ENCODE measurements at regions not wholly inside any gene's neighbourhood (a gene's known extent, or its start where the extent isn't known, plus 50 kb on each side); places are given as distances from the start of the nearest gene placed in this dataset.
"Not testable (repeated sequence)": the region's sequence is repeated elsewhere in the genome, so short reads cannot be mapped to it uniquely, and the experiment has no call there.

DNA sequence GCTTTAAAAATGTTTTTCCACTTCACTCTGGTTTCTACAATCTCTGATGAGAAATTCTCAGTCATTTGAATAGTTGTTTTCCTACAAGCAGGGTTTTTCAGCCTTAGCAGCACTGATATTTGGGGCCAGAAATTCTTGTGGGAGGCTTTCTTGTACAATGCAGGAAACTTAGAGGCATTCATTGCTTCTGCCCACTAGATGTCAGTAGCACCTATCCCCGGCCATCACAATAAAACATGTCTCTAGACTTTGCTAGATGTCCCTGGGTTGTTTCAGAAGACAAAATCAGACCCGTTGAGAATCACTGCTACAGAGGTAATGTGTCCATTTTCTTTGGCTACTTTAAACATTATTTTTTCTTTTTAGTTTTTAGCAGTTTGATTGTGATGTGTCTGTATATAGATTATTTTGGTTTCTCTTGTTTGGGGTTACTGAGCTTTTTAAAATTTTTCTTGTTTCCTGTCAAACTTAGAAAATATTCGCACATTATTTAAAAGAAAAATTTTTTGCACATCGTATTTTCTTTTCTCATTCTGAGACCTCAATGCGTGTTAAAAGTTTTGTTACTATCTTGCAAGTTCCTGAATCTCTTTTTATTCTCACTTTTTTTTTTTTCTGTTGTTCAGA is 60.8 kb upstream of the CCDC179 start:
- peak; percentile 84 for DNase-seq (ENCODE audit: low spot score)

- DNase-seq (ENCODE audit: low spot score) = no peak
Observed at GRCh38 chr11:22922672-22923071, 62.4 kb upstream of the CCDC179 start.

GRCh38 chr11:22923561-22923960 is 63.3 kb upstream of the CCDC179 start:
- DNase-seq (ENCODE audit: low spot score) = no peak

GRCh38 chr11:22926341-22926740 is 66.1 kb upstream of the CCDC179 start:
- DNase-seq (ENCODE audit: low spot score) = no peak

- no peak for DNase-seq (ENCODE audit: low spot score)
Observed at GRCh38 chr11:22927793-22928192, 67.5 kb upstream of the CCDC179 start.

DNA sequence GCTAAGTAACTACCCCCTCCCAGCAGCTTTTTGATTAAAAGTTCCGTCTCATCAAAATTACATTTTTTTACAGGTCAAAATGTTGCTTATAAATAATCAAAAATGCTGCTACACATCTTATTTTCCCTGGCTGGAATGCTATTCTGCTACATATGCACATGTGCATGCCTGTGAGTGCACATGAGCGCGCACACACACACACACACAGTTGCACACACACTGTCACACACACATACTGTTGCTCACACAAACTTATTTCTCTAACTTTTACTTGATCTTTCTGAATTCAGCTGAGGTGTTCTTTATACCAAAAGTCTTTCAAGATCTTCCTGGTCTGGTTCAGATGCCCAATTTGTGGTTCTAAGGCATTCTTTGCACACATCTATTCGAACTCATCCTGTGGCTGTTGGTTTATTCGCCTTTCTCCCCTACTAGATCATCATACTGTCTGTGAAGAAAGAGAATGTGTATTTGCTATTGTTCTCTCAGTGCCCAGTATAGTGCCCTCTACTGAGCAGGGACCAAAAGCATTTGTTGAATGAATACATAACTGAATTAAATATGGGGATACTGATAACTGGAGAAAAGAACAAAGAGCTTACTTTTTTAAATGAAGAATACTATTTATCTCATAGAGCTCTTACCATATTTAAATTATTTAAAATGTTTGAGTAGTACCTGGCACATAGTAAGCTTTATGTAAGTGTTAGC is 68.1 kb upstream of the CCDC179 start:
- no peak for DNase-seq (ENCODE audit: low spot score)

DNA sequence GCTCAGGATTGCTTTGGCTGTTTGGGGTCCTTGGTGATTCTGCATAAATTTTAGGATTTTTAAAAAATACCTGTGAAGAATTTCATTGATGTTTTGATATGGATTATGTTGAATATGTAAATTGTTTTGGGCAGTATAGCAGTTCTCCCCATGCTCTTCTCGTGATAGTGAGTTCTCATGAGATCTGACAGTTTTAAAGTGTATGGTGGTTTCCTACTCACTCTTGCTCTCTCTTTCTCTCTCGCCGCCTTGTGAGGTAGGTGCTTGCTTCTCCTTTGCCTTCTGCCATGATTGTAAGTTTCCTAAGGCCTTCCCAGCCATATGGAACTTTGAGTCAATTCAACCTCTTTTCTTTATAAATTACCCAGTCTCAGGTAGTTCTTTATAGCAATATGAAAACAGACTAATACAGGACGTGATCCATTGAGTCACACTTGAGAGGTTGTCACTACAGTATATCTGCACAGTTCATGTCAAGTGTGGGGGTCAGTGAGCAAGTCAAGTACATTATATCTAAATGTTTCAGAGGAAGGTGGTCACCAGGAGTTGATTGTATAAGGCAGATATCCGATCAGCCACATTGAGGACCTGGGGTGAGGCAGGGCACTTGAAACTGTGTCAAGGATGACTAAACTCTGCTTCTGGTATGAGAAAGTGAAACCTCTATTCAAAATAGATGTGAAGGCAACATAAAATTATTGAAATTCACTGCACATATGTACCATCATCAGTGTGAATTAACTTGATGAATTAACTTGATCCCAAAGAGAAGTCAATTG is 70.7 kb upstream of the CCDC179 start:
- no peak for DNase-seq (ENCODE audit: low spot score)

DNA sequence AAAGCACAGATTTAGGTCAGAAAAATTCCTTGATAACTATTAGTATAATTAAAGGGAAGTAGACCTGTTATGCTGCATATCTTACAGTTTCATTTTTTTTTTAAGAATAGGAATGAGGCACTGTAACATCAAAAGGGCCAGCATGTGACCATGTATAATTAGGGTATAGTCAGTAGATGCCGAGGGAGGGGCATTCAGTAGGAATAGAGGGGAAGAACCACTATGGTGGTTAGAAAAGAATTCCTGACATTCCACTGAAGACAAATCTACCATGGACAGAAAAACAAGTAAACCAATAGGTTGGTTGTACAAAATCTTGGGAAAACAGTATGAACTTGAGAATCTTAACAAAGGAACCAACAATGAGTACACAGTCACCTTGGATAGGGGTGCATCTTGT is 78.4 kb upstream of the CCDC179 start:
- no peak for DNase-seq (ENCODE audit: low spot score)

GRCh38 chr11:22941544-22941943 is 81.3 kb upstream of the CCDC179 start:
- not testable (repeated sequence) for DNase-seq (ENCODE audit: low spot score)

GRCh38 chr11:22957786-22958185 is 97.5 kb upstream of the CCDC179 start:
- peak; percentile 26 for DNase-seq (ENCODE audit: low spot score)

- DNase-seq (ENCODE audit: low spot score) = no peak
Observed at GRCh38 chr11:22974251-22974650, 114.0 kb upstream of the CCDC179 start.

DNA sequence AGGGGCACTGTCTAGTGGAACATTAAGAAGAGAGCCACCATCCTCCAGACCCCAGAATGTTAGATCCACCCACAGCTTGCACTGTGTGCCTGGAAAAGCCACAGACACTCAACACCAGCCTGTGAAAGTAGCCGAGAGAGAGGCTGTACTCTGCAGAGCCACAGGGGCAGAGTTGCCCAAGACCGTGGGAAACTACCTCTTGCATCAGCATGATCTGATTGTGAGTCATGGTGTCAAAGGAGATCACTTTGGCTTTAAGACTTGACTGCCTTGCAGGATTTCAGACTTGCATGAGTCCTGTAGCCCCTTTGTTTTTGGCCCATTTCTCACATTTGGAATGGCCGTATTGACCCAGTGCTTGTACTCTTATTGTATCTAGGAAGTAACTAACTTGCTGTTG is 115.9 kb upstream of the CCDC179 start:
- DNase-seq (ENCODE audit: low spot score) = peak; percentile 25

GRCh38 chr11:22982903-22983302 is 122.6 kb upstream of the CCDC179 start:
- DNase-seq (ENCODE audit: low spot score) = no peak

GRCh38 chr11:22984045-22984444 is 123.8 kb upstream of the CCDC179 start:
- DNase-seq (ENCODE audit: low spot score) = no peak

DNA sequence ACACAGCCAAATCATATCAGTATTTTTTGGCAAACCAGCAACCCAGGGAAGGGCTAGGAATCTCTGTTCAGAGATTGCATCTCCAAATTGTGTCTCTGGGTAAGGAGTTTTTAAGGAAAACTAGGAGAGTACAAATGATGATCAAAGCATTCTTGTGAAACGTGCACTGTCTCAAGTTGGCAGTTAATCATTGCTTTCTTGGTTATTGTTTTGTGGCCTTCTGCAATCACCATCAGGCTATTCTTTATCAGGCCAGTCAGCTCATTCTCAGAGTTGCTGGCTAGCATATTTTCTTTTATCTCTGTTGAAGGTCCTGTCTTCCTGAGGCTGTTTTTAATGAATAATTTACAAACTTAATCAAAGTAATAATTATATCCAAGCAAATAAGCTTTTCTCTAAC is 129.1 kb upstream of the CCDC179 start:
- DNase-seq (ENCODE audit: low spot score) = no peak

DNA sequence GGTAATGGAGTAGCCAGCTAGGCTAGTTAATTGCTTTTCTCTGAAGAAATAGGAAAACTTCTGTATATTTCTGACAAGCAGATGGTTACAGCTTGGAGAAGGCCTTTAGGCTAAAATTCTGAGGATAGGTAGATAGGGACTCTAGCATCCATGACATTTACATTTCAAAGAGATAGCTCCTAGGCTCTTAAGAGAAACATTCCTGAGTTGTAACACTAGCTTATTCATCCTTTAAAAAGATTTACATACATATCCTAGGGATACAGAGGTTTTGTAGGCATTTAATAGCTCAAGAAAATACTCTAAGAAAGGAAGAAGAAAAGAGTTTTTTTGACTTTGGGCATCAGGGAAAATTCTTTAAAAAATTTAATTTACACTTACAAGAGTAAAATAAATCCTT is 130.9 kb upstream of the CCDC179 start:
- no peak for DNase-seq (ENCODE audit: low spot score)

DNA sequence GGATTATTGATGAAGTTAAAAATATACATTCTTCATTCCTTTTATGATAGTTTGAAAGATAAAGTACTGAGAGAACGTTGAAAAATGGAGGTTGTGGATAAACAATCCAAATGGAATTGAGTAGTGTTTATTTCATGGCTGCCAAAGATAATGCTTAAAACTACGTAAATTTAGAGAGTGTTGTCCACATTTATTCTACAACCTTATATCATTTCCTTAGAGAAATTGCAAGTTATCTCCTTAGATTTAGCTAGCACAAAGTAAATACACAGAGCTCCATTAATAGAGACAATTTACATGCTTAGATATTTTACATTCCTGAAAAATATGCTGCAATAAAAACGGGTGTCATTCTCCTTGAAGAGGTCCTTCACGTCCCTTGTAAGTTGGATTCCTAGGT is 146.5 kb upstream of the CCDC179 start:
- DNase-seq (ENCODE audit: low spot score) = no peak

DNA sequence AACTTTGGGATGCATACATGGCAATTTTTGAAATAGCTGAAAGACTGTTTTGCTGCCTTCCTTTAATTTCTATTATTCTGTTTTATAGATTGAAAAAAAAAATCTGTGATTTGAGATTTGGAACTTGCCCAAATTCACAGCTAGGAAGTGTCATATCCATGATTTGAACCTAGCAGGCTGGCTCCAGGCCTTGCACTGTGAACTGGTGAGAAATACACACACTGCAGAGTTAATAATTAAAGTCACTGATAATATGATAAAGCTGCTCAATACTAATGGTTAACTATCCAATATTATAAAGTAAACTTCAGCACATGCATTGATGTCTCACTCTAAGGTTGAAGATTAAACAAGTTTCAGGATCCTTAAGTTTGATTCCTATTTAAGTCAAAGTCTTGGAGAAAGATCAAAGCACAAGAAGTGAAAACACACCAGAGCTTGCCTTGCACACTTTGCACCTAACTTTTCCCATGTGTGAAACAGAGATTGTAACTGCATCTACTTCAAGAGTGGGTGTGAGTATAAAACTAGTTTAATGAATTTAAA is 150.6 kb upstream of the CCDC179 start:
- peak; percentile 75 for DNase-seq (ENCODE audit: low spot score)

DNA sequence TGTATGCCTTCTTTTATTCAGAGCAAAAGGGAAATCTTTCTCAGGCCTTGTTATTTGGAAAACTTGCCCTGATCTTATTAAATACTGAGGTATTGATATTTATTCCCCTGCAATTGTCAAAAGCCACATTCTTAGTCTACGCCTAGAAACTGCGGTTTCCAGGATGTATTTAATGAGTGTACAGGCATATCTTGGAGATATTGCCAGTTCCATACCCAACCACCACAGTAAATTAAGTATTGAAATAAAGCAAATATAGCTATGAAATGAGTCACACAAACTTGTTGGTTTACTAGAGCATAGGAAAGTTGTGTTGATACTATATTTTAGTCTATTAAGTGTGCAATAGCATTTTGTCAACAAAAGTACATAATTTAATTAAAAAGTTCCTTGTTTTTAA is 152.7 kb upstream of the CCDC179 start:
- DNase-seq (ENCODE audit: low spot score) = peak; percentile 85

DNA sequence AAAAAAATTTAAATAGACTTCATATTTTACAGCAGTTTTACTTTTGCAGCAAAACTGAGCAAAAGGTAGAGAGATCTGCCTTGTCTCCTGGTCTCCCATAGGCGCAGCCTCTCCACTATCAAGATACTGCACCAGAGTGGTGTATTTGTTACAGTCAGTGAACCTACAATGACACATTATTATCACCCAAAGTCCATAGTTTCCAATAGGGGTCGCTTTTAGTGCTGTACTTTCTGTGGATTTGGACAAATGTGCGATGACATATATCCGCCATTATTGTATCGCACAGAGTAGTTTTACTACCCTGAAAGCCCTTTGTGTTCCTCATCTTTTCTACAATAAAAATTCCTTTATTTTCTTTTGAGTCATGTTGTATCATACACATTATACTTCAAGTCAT is 153.2 kb upstream of the CCDC179 start:
- peak; percentile 38 for DNase-seq (ENCODE audit: low spot score)

GRCh38 chr11:23021287-23021863 is 161.1 kb upstream of the CCDC179 start:
- DNase-seq (ENCODE audit: low spot score) = peak; percentile 64

GRCh38 chr11:23022854-23023253 is 162.6 kb upstream of the CCDC179 start:
- DNase-seq (ENCODE audit: low spot score) = no peak
